ENCODE measurements at regions not wholly inside any gene's neighbourhood (a gene's known extent, or its start where the extent isn't known, plus 50 kb on each side); places are given as distances from the start of the nearest gene placed in this dataset.

DNA sequence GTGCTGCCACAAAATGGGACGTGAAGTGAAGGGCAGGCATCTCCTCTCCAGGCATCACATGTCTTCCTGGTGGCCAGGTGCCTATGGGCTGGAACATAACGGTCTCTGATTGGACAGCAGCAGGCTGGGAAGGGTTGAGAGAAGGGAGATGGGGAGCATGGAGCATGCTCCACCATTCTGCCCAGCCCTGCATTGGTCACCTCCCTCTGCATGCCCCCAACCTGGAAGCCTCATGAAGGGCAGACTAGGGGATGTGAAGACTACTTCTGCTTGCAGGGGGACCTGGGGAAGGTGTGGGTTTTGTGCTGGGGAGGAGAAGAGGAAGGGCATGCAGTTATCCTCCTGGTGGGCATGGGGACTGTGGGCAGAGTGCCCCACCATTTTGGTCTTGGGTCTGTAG, 782.2 kb downstream of the TBC1D22A start:
- Mint-ChIP-seq H3K4me3 (no peak overlapping the region), H3K27ac (no peak overlapping the region), H3K27me3 (no peaks in the 10 kb centered on the region), H3K36me3 (no peaks in the 10 kb centered on the region), H3K9me3 (no peaks in the 10 kb centered on the region), H3K4me1 (no peaks in the 10 kb centered on the region)
- ATAC-seq (ENCODE audit: low read depth) (no peak), DNase-seq (ENCODE audit: low spot score in 2 of 2) (no peak)

DNA sequence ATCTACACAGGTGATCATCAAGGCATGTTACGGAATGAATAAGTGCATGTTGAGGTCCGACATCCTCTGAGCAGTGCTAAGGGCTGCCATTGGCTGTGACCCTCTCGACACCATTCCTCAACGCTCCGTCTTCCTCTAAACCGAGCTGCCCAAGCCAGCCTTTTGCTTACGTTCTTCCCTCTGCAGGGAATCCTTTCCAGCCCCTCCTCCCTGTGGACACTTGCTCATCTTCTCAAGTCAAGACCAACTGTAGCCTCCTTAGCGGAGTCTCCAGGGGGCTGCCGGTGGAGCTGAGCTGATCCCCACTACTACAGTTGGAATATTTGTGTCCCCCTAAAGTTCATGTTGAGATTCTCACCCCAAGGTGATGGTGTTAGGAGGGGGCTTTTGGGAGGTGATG, 781.0 kb downstream of the TBC1D22A start:
- ATAC-seq (ENCODE audit: low read depth): no peak
- H3K4me3 Mint-ChIP-seq: no peak overlapping the region

DNA sequence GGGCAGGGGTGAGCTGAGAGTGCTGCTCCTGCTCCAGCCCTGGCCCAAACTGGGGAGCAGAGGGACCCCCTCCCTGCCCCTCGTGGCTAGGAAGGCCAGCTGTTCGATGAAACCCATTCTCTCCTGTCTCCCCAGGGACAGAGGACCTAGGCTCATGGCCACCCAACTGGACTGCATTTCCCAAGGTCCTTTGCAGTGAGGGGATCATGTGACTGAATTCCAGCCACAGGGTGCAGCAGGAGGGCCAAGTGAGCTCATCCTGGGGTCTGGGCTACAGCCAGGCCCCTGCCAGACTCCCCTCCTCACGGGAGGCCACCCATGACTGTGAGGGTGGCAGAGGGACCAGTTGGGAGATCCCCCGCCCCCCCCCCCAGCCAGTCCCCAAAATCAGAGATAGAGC, 777.6 kb downstream of the TBC1D22A start:
- Mint-ChIP-seq H3K27me3 (peaks cover 2% of the 10 kb centered on the region), H3K9me3 (peaks cover 4% of the 10 kb centered on the region), H3K4me3 (no peak overlapping the region), H3K36me3 (no peaks in the 10 kb centered on the region), H3K4me1 (no peaks in the 10 kb centered on the region), H3K27ac (no peak overlapping the region)
- ATAC-seq (ENCODE audit: low read depth) (no peak), DNase-seq (ENCODE audit: low spot score in 2 of 2) (no peak)

More for the DNA sequence above, 781.0 kb downstream of the TBC1D22A start:
- no peak overlapping the region for H3K27ac Mint-ChIP-seq
- no peaks in the 10 kb centered on the region for H3K27me3 Mint-ChIP-seq
- no peaks in the 10 kb centered on the region for H3K36me3 Mint-ChIP-seq
- H3K9me3 Mint-ChIP-seq: no peaks in the 10 kb centered on the region
- no peaks in the 10 kb centered on the region for H3K4me1 Mint-ChIP-seq
- no peak for DNase-seq (ENCODE audit: low spot score in 2 of 2)

DNA sequence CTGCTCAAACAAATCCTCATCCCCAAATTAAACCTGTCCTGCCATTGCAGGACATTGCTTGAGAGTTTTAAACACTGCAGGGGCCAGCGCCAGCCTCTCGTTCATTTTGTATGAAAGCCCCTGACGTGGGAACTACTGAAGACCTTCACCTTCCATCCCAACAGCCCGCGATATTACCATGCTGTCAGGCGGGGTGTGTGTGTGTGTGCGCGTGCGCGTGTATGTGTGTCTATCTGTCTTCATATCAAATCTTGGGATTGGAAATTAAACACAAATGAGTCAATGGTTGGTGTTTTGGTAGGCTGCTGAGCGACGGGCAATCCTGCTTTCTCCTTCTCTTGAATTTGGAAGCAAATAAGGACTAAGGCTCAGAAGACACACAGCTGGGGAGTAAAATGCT, 776.9 kb downstream of the TBC1D22A start:
- no peaks in the 10 kb centered on the region for H3K4me1 Mint-ChIP-seq
- H3K27me3 Mint-ChIP-seq: peaks cover 2% of the 10 kb centered on the region
- DNase-seq (ENCODE audit: low spot score in 2 of 2) (no peak), ATAC-seq (ENCODE audit: low read depth) (no peak)
- no peaks in the 10 kb centered on the region for H3K36me3 Mint-ChIP-seq
- H3K9me3 Mint-ChIP-seq: peaks cover 4% of the 10 kb centered on the region
- no peak overlapping the region for H3K27ac Mint-ChIP-seq
- H3K4me3 Mint-ChIP-seq: no peak overlapping the region

DNA sequence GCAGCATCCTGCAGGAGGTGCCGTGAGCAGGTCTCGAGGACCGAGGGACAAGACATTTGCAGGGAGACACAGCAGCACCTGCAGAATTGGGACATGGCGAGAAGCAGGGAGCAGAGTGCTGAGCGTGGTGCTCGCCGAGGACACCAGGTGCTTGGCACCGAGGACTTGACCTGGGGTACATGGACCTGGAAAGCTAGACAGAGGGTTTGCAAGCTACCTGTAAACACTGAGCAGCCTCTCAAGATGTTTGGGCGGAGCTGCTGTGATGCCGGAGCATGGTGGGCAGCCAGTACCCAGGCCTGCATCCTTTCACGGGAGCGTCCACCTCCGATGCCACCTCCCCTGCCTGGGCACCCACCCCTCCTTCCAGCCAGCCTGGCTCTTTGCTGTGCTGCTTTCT, 773.2 kb downstream of the TBC1D22A start:
- H3K9me3 Mint-ChIP-seq: peaks cover 7% of the 10 kb centered on the region
- H3K27ac Mint-ChIP-seq: no peak overlapping the region
- ATAC-seq (ENCODE audit: low read depth) (no peak), DNase-seq (ENCODE audit: low spot score in 2 of 2) (no peak)
- no peak overlapping the region for H3K4me3 Mint-ChIP-seq
- H3K4me1 Mint-ChIP-seq: no peaks in the 10 kb centered on the region
- peaks cover 2% of the 10 kb centered on the region for H3K36me3 Mint-ChIP-seq
- H3K27me3 Mint-ChIP-seq: peaks cover 3% of the 10 kb centered on the region

DNA sequence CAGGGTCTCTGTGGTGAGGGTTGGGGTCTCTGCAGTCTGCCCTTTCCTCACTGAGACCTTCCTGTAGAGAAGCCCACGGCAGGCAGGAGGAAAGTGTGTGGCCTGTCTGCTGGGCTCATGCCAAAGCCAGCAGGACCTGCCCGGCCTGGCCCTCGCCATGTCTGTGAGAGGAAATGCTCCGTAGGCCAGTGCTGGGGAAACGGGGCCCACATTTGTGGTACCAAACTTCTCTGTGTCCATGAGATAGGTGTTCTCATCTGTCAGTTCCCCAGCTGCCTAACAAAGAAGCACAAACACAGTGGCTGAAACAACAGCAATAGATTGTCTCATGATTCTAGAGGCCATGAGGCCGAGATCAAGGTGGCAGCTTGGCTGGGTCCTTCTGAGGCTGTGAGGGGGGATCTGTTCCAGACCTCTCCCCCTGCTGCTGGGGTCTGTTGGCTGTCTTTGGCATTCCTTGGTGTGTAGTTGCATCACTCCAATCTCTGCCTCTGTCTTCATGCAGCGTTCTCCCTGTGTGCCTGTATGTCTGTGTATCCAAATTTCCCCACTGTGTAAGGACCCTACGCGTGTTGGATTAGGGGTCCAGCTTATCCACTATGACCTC, 772.5 kb downstream of the TBC1D22A start:
- ATAC-seq (ENCODE audit: low read depth): no peak

DNA sequence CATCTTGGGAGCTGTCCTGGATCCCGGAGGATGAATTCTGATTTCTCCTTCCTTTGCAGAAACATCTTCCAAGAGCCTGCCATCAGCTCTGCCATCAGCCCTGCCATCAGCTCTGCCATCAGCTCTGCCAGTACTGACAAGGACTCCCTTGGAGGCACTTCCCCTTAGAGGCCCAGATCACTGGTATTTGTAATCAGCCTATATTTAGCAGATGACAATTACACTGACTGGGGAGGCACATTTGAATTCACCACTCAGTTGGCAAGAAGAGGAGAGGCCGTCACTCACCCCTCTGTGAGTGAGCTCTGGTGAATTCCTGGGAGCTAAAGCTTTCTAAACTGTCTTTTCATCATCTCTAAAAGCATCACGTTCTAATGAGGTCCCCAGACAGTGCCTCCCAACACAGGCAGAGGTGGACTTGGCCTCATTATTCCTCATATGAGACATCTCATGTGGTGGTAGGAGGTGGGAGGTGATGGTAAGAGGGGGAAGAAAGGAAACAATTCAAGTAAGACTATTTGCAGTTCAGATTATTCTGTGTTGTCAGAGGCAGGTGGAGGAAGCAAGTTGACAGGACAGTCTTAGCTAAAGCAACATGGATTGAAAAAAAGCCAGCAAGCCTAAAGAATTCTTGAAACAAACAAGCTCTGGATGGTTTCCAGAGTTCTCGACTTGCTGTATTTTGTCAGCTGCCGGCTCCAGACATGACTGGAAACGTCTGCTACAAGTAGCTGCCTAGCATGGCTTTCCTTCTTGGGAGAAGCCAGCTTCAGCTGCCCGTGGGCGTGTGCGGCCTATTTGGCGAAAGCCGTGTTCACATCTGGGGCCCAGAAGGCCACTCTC, 771.7 kb downstream of the TBC1D22A start:
- no peak for DNase-seq (ENCODE audit: low spot score in 2 of 2)
- Mint-ChIP-seq H3K36me3 (peaks cover 2% of the 10 kb centered on the region), H3K4me1 (no peaks in the 10 kb centered on the region), H3K4me3 (no peak overlapping the region), H3K9me3 (peaks cover 7% of the 10 kb centered on the region), H3K27ac (no peak overlapping the region), H3K27me3 (peaks cover 3% of the 10 kb centered on the region)
- no peak for ATAC-seq (ENCODE audit: low read depth)

More for the DNA sequence above, 772.5 kb downstream of the TBC1D22A start:
- peaks cover 7% of the 10 kb centered on the region for H3K9me3 Mint-ChIP-seq
- H3K27me3 Mint-ChIP-seq: peaks cover 3% of the 10 kb centered on the region
- H3K27ac Mint-ChIP-seq: no peak overlapping the region
- peaks cover 2% of the 10 kb centered on the region for H3K36me3 Mint-ChIP-seq
- no peak overlapping the region for H3K4me3 Mint-ChIP-seq
- no peaks in the 10 kb centered on the region for H3K4me1 Mint-ChIP-seq
- no peak for DNase-seq (ENCODE audit: low spot score in 2 of 2)

DNA sequence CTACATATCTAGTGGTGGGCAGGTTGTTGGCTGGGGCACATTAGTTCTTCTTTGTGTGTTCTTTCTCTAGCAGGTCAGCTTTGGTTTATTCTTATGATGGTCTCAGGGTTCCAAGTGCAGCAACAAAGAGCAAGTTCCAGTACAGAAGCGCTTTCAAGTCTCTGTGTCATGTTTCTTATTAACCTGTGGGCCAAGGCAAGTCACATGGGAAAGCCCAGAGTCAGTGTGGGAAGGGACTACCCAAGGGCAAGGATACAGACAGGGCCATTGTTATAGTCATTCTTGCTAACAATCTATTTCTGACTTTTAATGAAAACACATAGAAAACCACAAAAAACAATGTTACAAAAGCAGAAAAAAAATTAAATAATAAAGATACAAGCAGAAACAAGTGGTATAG, 754.6 kb downstream of the TBC1D22A start:
- Mint-ChIP-seq H3K4me3 (no peak overlapping the region), H3K4me1 (no peaks in the 10 kb centered on the region), H3K9me3 (peaks cover 1% of the 10 kb centered on the region), H3K27me3 (peaks cover 2% of the 10 kb centered on the region), H3K36me3 (no peaks in the 10 kb centered on the region), H3K27ac (no peak overlapping the region)
- no peak for DNase-seq (ENCODE audit: low spot score in 2 of 2)
- no peak for ATAC-seq (ENCODE audit: low read depth)

DNA sequence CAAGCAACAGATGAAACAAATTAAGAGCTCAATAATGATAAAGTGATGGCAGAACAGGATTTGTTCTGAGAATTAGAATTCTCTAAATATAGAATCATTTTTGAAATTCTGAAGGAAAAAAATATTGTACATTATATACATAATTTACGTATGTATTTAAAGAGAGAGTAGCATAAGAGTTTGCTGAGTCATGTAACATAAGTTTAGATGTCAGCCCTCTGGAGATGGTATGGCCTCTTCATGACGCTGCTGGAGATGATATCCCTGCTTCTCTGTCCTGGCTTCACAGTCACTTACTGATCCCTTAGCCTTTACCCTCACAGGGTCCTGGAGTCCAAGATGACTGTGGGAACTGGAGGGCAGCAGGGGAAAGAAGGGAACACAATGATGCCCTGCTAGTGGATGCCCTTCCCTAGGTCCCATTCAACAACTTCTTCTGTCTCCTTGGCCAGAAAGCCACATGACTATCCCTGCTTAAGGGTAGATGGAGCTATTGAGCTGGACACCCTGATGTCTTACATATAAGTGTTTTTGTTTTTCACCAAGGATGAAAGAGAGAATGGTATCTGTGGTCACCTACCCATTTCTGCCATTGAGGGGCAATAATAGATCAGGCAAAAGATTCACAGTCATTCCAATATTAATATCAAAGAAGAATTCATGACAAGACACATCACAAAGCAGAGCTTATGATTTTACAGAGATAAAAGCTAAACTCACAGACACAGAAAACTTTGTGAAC, 753.1 kb downstream of the TBC1D22A start:
- Mint-ChIP-seq H3K27me3 (peaks cover 2% of the 10 kb centered on the region), H3K36me3 (no peaks in the 10 kb centered on the region), H3K9me3 (peaks cover 1% of the 10 kb centered on the region), H3K4me3 (no peak overlapping the region), H3K4me1 (no peaks in the 10 kb centered on the region), H3K27ac (no peak overlapping the region)
- DNase-seq (ENCODE audit: low spot score in 2 of 2) (no peak), ATAC-seq (ENCODE audit: low read depth) (no peak)

DNA sequence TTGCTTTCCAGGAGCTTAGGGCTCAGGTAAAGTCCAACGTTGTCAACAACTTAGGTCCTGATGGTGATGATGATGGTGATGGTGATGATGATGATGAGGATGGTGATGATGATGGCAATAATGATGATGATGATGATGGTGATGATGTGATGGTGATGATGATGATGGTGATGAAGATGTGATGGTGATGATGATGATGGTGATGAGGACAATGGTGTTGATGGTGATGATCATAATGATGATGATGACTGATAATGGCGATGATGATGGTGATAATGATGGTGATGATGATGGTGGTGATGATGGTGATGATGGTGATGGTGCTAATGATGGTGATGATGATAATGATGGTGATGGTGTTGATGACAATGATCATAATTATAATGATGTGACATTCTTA, 750.2 kb downstream of the TBC1D22A start:
- Mint-ChIP-seq H3K36me3 (no peaks in the 10 kb centered on the region), H3K27me3 (peaks cover 2% of the 10 kb centered on the region), H3K27ac (no peak overlapping the region), H3K4me1 (no peaks in the 10 kb centered on the region), H3K4me3 (no peak overlapping the region), H3K9me3 (peaks cover 1% of the 10 kb centered on the region)
- ATAC-seq (ENCODE audit: low read depth) (no peak), DNase-seq (ENCODE audit: low spot score in 2 of 2) (no peak)

DNA sequence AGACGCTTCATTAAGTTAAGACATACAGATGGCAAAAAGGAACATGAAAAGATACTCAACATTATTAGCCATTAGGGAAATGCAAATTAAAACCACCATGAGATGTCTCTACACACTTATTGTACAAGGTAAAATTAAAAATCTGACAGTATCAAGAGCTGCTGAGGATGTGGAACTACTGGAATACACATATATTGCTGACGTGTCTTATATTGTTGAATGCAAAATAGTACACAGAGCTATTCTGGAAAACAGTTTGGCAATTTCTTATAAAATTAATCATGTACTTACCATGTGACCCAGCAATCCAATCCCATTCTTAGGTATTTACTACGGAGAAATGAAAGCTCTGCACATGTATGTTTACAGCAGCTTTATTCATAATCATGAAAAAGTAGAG, 742.5 kb downstream of the TBC1D22A start:
- peaks cover 9% of the 10 kb centered on the region for H3K9me3 Mint-ChIP-seq
- H3K36me3 Mint-ChIP-seq: peaks cover 5% of the 10 kb centered on the region
- H3K4me3 Mint-ChIP-seq: no peak overlapping the region
- ATAC-seq (ENCODE audit: low read depth): no peak
- no peaks in the 10 kb centered on the region for H3K4me1 Mint-ChIP-seq
- no peak overlapping the region for H3K27ac Mint-ChIP-seq
- H3K27me3 Mint-ChIP-seq: peaks cover 2% of the 10 kb centered on the region
- DNase-seq (ENCODE audit: low spot score in 2 of 2): no peak

DNA sequence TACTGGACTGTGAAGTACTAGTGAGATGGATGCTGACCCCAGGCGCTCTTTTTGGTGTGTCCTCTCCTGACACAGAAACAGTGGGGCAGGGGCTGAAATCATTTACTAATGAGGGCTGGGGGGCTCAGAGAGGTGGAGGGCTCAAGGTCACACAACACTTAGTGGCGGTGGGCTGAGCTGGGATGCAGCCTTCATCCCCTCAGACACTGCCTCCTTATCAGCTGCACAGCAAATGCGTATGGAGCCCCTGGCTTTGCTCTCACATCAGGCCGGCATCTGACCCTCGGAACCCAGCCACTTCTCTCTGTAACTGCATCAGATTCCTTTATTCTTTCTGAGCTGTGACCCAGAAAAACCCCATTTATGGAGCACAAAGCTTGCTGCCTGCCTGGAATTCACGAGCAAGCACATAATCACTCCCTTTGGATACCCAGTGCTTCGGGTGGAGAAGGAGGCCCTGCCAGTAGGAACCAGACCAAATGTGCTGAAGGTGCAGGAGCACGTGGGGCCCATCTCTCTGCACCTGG, 736.6 kb downstream of the TBC1D22A start:
- peaks cover 10% of the 10 kb centered on the region for H3K4me1 Mint-ChIP-seq
- DNase-seq (ENCODE audit: low spot score in 2 of 2) (no peak), ATAC-seq (ENCODE audit: low read depth) (no peak)
- peaks cover 10% of the 10 kb centered on the region for H3K36me3 Mint-ChIP-seq
- peaks cover 19% of the 10 kb centered on the region for H3K9me3 Mint-ChIP-seq
- H3K4me3 Mint-ChIP-seq: no peak overlapping the region
- no peak overlapping the region for H3K27ac Mint-ChIP-seq
- peaks cover 2% of the 10 kb centered on the region for H3K27me3 Mint-ChIP-seq

DNA sequence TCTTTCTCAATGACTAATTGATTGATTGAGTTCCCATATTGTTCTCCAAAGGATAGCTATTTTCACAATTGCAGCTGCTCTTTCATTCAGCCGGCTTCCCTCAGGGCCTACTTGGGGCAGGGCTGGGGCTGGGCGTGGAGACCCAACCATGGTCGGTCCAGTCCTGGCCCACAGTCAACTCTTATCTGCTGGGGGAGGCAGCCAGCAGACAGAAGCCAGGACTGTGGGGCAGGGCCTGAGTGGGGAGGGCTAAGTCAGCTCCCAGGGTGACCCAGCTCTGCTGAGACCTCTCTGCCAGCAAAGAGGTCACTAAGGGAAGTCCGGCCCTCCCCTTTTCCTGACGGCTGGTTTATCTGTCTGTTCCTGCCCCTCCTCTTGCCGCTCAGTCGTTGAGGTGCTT, 735.2 kb downstream of the TBC1D22A start:
- DNase-seq (ENCODE audit: low spot score in 2 of 2) (no peak), ATAC-seq (ENCODE audit: low read depth) (no peak)
- Mint-ChIP-seq H3K27me3 (no peaks in the 10 kb centered on the region), H3K9me3 (peaks cover 20% of the 10 kb centered on the region), H3K4me3 (no peak overlapping the region), H3K36me3 (peaks cover 10% of the 10 kb centered on the region), H3K4me1 (peaks cover 13% of the 10 kb centered on the region), H3K27ac (no peak overlapping the region)

DNA sequence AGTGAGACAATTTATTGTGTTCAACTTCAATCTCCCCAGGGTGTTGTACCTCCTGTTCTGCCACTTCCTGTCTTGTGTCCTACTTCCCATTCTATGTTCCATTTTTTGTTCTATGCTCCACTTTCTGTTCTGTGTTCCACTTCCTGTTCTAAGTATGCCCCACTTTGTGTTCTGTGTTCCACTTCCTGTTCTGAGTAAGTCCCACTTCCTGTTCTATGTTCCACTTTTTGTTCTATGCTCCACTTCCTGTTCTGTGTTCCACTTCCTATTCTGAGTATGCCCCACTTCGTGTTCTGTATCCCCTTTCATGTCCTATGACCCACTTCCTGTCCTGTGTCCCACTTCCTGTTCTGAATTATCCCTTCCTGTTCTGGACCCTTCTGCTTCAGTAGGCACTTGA, 732.7 kb downstream of the TBC1D22A start:
- Mint-ChIP-seq H3K9me3 (peaks cover 17% of the 10 kb centered on the region), H3K4me3 (no peak overlapping the region), H3K36me3 (peaks cover 5% of the 10 kb centered on the region), H3K27me3 (no peaks in the 10 kb centered on the region), H3K27ac (peak overlapping the region; percentile 76), H3K4me1 (peaks cover 13% of the 10 kb centered on the region)
- DNase-seq (ENCODE audit: low spot score in 2 of 2) (no peak), ATAC-seq (ENCODE audit: low read depth) (peak; percentile 90)
